Heart left ventricle (tissue), 16 donors: ENCODE measurements at regions not wholly inside any gene's neighbourhood (a gene's known extent, or its start where the extent isn't known, plus 50 kb on each side); places are given as distances from the start of the nearest gene placed in this dataset.

ENCODE experiments used
- ATAC-seq, 4 donors: fragments of 200-7000 bp; cut with Tn5 transposase; one replicate each; pipeline ENCODE4 v1.9.1; 2020 to 2022; ENCODE audit warnings: moderate library complexity in 4 of 4, mild to moderate bottlenecking in 3 of 4, moderate number of reproducible peaks in 1 of 4
- DNase-seq, 5 donors: peaks; one replicate each; pipeline ENCODE4 v3.0.0-alpha.2; 2020
- H3K27ac ChIP-seq, 12 donors: fragments of 200-600 bp; sonication (generic) in 4 of 12; one replicate each; pipeline versions ENCODE4 v1.5.0 to v1.8.0; 2016 to 2022; ENCODE audit warnings: mild to moderate bottlenecking in 2 of 12
- H3K27me3 ChIP-seq, 9 donors: fragments of 200-600 bp; sonication (generic) in 2 of 9; one replicate each; pipeline versions ENCODE4 v1.5.1 to v1.8.0; 2016 to 2022; ENCODE audit warnings: mild to moderate bottlenecking in 3 of 9
- H3K36me3 ChIP-seq, 9 donors: fragments of 200-600 bp; sonication (generic) in 2 of 9; one replicate each; pipeline versions ENCODE4 v1.5.0 to v1.8.0; 2018 to 2022; ENCODE audit warnings: mild to moderate bottlenecking in 2 of 9
- H3K4me1 ChIP-seq, 12 donors: fragments of 200-600 bp; sonication (generic) in 4 of 12; one replicate each; pipeline versions ENCODE4 v1.5.0 to v1.8.0; 2016 to 2022; ENCODE audit warnings: mild to moderate bottlenecking in 3 of 12
- H3K4me3 ChIP-seq, 12 donors: fragments of 200-600 bp; sonication (generic) in 4 of 12; one replicate each; pipeline versions ENCODE4 v1.5.0 to v1.8.0; 2017 to 2022; ENCODE audit warnings: mild to moderate bottlenecking in 9 of 12, moderate library complexity in 4 of 12
- H3K9me3 ChIP-seq, 12 donors: fragments of 200-600 bp; sonication (generic) in 4 of 12; one replicate each; pipeline versions ENCODE4 v1.5.0 to v1.8.0; 2016 to 2022; ENCODE audit warnings: mild to moderate bottlenecking in 1 of 12
- CTCF ChIP-seq, 12 donors: fragments of 200-600 bp; sonication (generic) in 4 of 12; IDR thresholded peaks; one replicate each; pipeline versions ENCODE4 v1.5.0 to v1.8.0; 2018 to 2022; ENCODE audit warnings: antibody characterized with exemption in 12 of 12, mild to moderate bottlenecking in 5 of 12
- POLR2A ChIP-seq, 2 donors: fragments of 450-650 bp; IDR thresholded peaks; one replicate each; pipeline ENCODE4 v1.6.1; 2017; ENCODE audit warnings: antibody characterized with exemption in 2 of 2, mild to moderate bottlenecking in 2 of 2, moderate library complexity in 2 of 2
- WGBS, 4 donors: extraction: QIAGEN DNeasy Blood & Tissue Kit in 2 of 4; methylation state at CpG; one replicate each; pipeline versions ENCODE4 v1.1.5 to v1.1.7; 2013 to 2018; 5-methylcytosine and 5-hydroxymethylcytosine counted together
- intact Hi-C, 10 donors: fragments of 100-400 bp; cut with DNase I; formaldehyde crosslinking; loops; one replicate each; pipeline versions ENCODE4 v1.11.1 to v1.14.2; 2022
- donor health status: ischemic (EF 13 %, LVEDD 7.1; RV severe dilation, severe dysfunction).
- donor health status: healthy with polysubstance abuse.
- donor health status: DM: no; HTN: yes; CAD: no.
- donor health status: DM: no; HTN: no; CAD: no.
- donor health status: ischemic (EF 25% LVEDD 6.9; RV normal size, moderate dysfunction).
- donor health status: ischemic (EF 25% LVEDD 5.7; RV mildly dilated, moderate dysfunction).
- donor health status: healthy.
- donor health status: DM: yes; HTN: yes; CAD: no.
- donor health status: ischemic (EF 35%, LVEDD 5.7; RV mildly dilated, moderate dysfunction).
- donor health status: nonischemic (EF 11% LVEDD 7.7; RV severe dilation, severe dysfunction).
- donor health status: DM: yes; HTN: yes; CAD: no.
- donor health status: PGD.
- donor health status: ischemic (EF 29% LVEDD 5.4; RV normal size, mild dysfunction).
- donor health status: nonischemic (EF 23%, LVEDD 6.1; RV moderate dilation, normal function).

DNA sequence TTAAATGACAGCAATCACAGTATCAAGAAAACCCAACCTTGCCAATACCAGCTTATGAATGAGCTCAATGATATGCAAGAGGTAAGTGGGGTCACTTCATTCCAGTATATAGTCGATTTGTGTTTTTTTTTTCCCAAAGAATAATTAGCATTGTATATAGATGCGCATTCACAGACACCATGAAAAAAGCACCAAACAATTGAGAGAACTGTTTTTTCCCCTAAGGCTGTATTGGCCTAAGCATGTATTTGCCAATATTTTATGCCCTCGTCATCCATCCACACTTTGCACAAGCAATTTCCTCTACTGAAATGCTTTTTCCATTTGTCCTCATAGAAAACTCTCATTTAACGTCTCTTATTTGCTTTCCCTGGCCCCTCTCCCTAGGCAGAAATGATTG, 213.7 kb downstream of the SAMD5 start:
- Histone ChIP-seq H3K9me3 (peaks cover 0 to 21% (median 7%) of the 10 kb centered on the region in 12 donors), H3K4me1 (no peaks in the 10 kb centered on the region), H3K36me3 (no peaks in the 10 kb centered on the region), H3K27me3 (no peaks in the 10 kb centered on the region), H3K27ac (no peak overlapping the region), H3K4me3 (no peak overlapping the region)
- TF ChIP-seq POLR2A (IDR thresholded peaks at IDR 0.05), result no peak
- no peak for TF ChIP-seq CTCF (IDR thresholded peaks at IDR 0.05)
- ATAC-seq, result no peak
- intact Hi-C loops, result no loop called here
- WGBS, 4 donors, result 84 to 88% (median 85%) methylated on average over 4 of the region's 4 CpGs
- DNase-seq, result no peak

DNA sequence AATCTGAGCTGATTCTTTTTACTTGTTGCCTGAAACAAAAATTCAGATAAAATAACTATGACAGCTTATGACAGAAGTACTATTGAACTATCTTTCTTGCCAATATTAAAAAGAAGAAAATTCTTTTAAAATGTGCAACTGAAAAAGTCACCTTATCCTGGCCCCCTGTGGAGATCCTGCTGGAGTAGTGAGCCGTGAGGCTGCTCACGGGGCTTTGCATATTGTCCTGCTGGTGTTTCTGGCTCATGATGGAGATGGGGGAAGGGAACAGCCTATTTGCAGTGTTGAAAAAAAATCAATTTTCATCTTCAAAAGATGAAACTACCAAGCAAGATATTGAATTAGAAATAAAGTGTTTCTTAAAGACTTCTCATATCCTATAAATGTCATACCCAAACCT, 216.0 kb downstream of the SAMD5 start:
- intact Hi-C loops, result no loop called here
- Histone ChIP-seq H3K36me3 (no peaks in the 10 kb centered on the region), H3K9me3 (peaks cover 0 to 21% (median 7%) of the 10 kb centered on the region in 12 donors), H3K27me3 (no peaks in the 10 kb centered on the region), H3K27ac (no peak overlapping the region), H3K4me1 (no peaks in the 10 kb centered on the region), H3K4me3 (no peak overlapping the region)
- WGBS, 4 donors, result 83 to 90% (median 86%) methylated on average over 2 of the region's 2 CpGs
- no peak for TF ChIP-seq CTCF (IDR thresholded peaks at IDR 0.05)
- no peak for DNase-seq
- no peak for ATAC-seq

GRCh38 chr6:147726342-147726741, 217.9 kb downstream of the SAMD5 start:
- TF ChIP-seq POLR2A (IDR thresholded peaks at IDR 0.05) (no peak), CTCF (IDR thresholded peaks at IDR 0.05) (no peak)
- Histone ChIP-seq H3K27ac (no peak overlapping the region), H3K4me3 (no peak overlapping the region), H3K36me3 (no peaks in the 10 kb centered on the region), H3K4me1 (no peaks in the 10 kb centered on the region), H3K27me3 (no peaks in the 10 kb centered on the region), H3K9me3 (peaks cover 0 to 21% (median 7%) of the 10 kb centered on the region in 12 donors)
- intact Hi-C loops, result no loop called here
- WGBS, 4 donors, result 91 to 99% (median 96%) methylated on average over 3 of the region's 3 CpGs
- DNase-seq, result no peak
- no peak for ATAC-seq

DNA sequence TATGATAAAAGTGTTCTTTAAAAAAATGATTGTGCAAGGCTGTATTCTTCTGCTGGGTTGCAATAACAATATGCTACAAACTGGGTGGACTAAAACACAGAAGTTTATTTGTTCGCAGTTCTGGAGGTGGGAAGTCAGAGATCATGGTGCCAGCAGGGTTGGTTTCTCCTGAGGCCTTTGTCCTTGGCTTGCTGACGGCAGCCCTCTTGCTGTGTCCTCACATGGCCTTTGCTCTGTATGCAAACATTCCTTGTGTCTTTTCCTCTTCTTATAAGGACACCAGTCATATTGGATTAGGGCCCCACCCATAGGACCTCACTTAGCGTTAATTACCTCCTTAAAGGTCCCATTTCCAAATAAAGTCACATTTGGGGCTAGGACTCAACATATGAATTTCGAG, 220.4 kb downstream of the SAMD5 start:
- Histone ChIP-seq H3K4me1 (no peaks in the 10 kb centered on the region), H3K9me3 (peaks cover 0 to under 1% (median 0%) of the 10 kb centered on the region in 12 donors), H3K36me3 (no peaks in the 10 kb centered on the region), H3K27ac (no peak overlapping the region), H3K4me3 (no peak overlapping the region), H3K27me3 (no peaks in the 10 kb centered on the region)
- DNase-seq (no peak), ATAC-seq (no peak)
- TF ChIP-seq POLR2A (IDR thresholded peaks at IDR 0.05) (no peak), CTCF (IDR thresholded peaks at IDR 0.05) (no peak)
- intact Hi-C loops, result no loop called here
- 67 to 82% (median 69%) methylated on average over 4 of the region's 4 CpGs for WGBS, 4 donors
